NCI-H1417 (cell line): ENCODE measurements at regions not wholly inside any gene's neighbourhood (a gene's known extent, or its start where the extent isn't known, plus 50 kb on each side); places are given as distances from the start of the nearest gene placed in this dataset.

ENCODE experiments used
- DNase-seq, 3 experiments: peaks; one replicate each; lab custom pipeline; 2025; lab: John Stamatoyannopoulos, UW

DNA sequence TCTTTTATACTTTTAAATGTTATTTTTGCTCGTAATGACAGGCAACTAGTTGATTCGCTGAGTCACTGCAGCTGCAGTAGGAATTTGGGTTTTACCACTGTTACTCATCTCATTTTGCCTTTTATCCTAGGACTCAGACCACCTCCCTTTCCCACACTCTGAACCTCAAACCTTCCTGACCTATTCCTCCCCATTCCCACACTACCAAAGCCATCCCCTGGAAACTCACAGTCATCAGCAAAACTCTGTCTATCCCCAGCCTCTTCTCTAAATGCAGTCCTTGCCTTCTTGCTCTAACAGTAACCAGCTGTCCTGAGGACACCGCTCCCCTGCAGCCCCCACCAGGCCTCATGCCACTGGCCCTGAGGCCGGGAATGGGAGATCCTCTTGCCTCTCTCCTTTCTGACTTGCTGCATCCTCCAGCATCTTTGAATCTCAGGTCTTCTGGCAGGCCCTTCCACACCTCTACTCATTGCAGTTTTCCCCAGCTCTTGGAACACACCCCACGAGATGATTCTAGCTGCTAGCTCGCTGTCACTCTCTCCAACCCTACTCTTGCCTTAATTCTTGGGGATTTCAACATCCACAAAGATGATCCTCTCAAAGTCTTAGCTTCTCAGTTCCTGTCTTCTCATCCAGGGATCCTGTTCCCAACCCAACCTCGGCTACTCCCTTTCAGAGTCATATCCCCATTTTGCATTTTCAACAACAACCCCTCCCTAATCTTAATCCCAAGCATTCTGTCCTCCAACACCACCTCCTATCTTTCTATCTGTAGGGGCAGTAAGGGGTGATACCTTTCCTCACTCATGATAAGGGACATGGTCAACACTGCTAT lies 55.9 kb upstream of the C3orf80 start:
- no peak for DNase-seq

DNA sequence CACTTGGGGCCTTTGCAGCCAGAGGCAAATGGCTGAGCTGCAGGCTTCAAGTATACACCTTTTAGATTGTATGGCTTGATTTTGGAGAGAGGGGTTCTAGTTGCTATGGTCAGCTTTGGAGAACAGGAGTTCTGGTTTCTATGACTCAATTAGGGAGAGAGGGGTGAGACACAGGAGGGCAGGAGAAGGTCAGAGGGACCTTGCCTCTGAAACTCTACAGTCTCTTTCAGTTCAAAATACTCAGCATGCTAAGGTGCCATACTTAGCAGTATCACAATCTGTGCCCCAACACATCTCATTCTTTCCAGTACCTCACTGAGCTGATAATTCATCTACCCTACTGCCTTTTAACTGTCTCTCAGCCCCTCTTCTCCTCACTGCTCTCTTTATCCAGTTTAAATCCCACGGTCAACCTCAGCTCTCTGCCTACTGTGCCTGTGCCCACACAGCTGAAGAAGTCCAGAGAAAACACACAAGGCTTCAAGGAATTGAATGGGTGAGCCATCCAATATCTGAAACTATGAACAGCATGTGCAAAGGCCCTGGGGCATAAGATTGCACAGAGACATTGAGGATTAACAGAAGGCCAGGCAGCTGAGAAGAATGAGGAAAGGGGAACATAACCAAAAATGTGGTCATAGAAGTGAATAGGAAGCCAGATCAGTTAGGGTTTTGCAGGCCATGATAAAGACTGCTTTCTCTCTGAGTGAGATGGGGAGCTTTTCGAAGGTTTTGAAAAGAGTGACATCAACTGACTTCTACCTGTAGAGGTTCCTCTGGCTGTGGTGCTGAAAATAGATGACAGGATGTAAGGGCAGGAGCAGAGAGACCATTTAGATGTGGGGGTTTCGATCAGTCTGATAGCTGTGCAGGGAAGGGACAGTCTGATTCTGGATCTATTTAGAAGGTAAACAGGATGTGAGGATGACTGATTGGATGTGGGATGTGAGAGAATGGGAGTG lies 54.5 kb upstream of the C3orf80 start:
- no peak for DNase-seq

DNA sequence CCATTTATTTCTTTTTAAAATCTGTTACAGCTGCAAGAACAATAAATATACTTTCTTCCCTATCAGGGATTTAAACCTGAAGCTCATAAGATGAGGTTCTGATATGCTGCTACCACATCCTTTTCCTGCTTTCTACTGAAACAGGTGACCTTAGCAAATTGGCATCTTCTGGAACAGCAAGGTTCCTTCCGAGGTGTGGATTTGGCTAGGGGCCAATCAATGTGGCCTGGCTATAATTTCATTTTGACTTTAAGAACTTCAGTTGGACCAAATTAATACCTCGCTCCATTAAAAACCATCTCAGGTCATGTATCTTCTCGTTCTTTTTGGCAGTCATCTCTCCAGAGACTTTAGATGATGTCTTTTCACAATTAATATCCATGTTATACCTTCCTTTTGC lies 53.4 kb upstream of the C3orf80 start:
- DNase-seq, result no peak

DNA sequence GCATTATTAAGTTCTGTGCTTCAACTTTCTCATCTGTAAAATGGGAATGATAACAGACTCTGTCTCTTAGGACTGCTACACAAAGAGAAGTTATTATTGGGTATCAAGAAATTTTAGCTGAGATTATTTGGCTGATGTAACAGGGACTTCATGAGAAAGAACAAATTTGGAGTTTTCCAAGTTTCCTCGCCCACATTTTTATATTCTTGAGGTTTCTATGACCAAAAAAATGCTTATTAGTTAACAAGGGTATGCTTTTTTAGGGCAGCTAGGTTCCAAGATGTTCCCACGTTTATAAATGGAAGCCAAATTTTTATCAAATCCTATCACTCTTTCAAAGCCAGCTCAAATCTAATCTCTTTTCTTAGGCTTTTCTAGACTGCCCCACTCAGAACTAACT lies 50.6 kb upstream of the C3orf80 start:
- no peak for DNase-seq
